SK-N-SH (cell line): ENCODE measurements at regions not wholly inside any gene's neighbourhood (a gene's known extent, or its start where the extent isn't known, plus 50 kb on each side); places are given as distances from the start of the nearest gene placed in this dataset.

ENCODE experiments used
- CTCF ChIA-PET: fragments of 300-600, 350-600 bp; formaldehyde crosslinking; extraction: SDS; loops from one replicate; lab custom pipeline; 2021; lab: Yijun Ruan, JAX
- POLR2A ChIA-PET: fragments of 350-600 bp; sonication (Branson Sonifier 250); formaldehyde crosslinking; extraction: SDS; loops from one replicate; lab custom pipeline; 2020; ENCODE audit warnings: antibody characterized with exemption, inconsistent platforms; lab: Yijun Ruan, JAX
- DNase-seq: peaks from one replicate; pipeline ENCODE4 v3.0.0; 2012
- H2AFZ ChIP-seq: fragments of 200-600 bp; sonication (generic); 2 replicates; pipeline ENCODE4 v1.8.1; 2016; ENCODE audit warnings: antibody characterized with exemption, mild to moderate bottlenecking, low read depth
- H3F3A ChIP-seq: fragments of 200-600 bp; sonication (generic); replicated peaks from 2 replicates; pipeline ENCODE3; 2016; ENCODE audit warnings: antibody characterized with exemption, mild to moderate bottlenecking; ENCODE audit not compliant: insufficient read depth
- H3K27ac ChIP-seq, 2 experiments: fragments of 200-500 bp in 1 of 2; fragments of 200-600 bp in 1 of 2; sonication (Bioruptor generic) in 1 of 2; sonication (generic), shearing (Covaris generic) in 1 of 2; 2 replicates each; pipeline versions ENCODE4 v1.5.1 to v1.6.1; 2014 to 2016; ENCODE audit warnings: low read depth in 2 of 2, inconsistent platforms in 1 of 2, low read length in 1 of 2, mild to moderate bottlenecking in 1 of 2, mixed read lengths in 1 of 2
- H3K27me3 ChIP-seq: fragments of 200-600 bp; sonication (generic), shearing (Covaris generic); 2 replicates; pipeline ENCODE4 v1.6.1; 2016; ENCODE audit warnings: mixed run types; ENCODE audit not compliant: insufficient read depth
- H3K36me3 ChIP-seq, 2 experiments: fragments of 200-500 bp in 1 of 2; fragments of 200-600 bp in 1 of 2; sonication (Bioruptor generic) in 1 of 2; sonication (generic) in 1 of 2; replicated peaks in 1 of 2; 2 replicates each; pipeline versions ENCODE3 to v1.5.1; 2014 to 2016; ENCODE audit warnings: low read length in 1 of 2, mild to moderate bottlenecking in 1 of 2; ENCODE audit not compliant: insufficient read depth in 2 of 2, control insufficient read depth in 1 of 2
- H3K4me1 ChIP-seq, 2 experiments: fragments of 200-500 bp in 1 of 2; fragments of 200-600 bp in 1 of 2; sonication (Bioruptor generic) in 1 of 2; sonication (generic), shearing (Covaris generic) in 1 of 2; 2 replicates each; pipeline versions ENCODE4 v1.5.1 to v1.6.1; 2014 to 2016; ENCODE audit warnings: low read depth in 1 of 2, low read length in 1 of 2, mixed run types in 1 of 2; ENCODE audit not compliant: insufficient read depth in 2 of 2, control insufficient read depth in 1 of 2
- H3K4me2 ChIP-seq: fragments of 200-600 bp; sonication (generic), shearing (Covaris generic); 2 replicates; pipeline ENCODE4 v1.6.1; 2017; ENCODE audit warnings: mixed run types
- H3K4me3 ChIP-seq, 2 experiments: fragments of 200-500 bp in 1 of 2; fragments of 200-600 bp in 1 of 2; sonication (Bioruptor generic) in 1 of 2; sonication (generic), shearing (Covaris generic) in 1 of 2; 2 replicates each; pipeline versions ENCODE4 v1.5.1 to v1.8.1; 2014 to 2016; ENCODE audit warnings: low read depth in 2 of 2, inconsistent platforms in 1 of 2, low read length in 1 of 2, mild to moderate bottlenecking in 1 of 2, mixed read lengths in 1 of 2, moderate library complexity in 1 of 2
- H3K79me2 ChIP-seq: fragments of 200-600 bp; sonication (generic); 2 replicates; pipeline ENCODE4 v1.8.1; 2017; ENCODE audit warnings: mild to moderate bottlenecking; ENCODE audit not compliant: insufficient read depth
- H3K9ac ChIP-seq: fragments of 200-600 bp; sonication (generic); 2 replicates; pipeline ENCODE4 v1.6.1; 2017; ENCODE audit warnings: mixed run types
- H3K9me2 ChIP-seq: fragments of 200-600 bp; sonication (generic); 2 replicates; pipeline ENCODE4 v1.6.1; 2017; ENCODE audit warnings: mixed run types
- H3K9me3 ChIP-seq: fragments of 200-600 bp; sonication (generic); 2 replicates; pipeline ENCODE4 v1.6.1; 2017; ENCODE audit warnings: mixed run types, mild to moderate bottlenecking, moderate library complexity
- H4K20me1 ChIP-seq: fragments of 200-600 bp; sonication (generic); 2 replicates; pipeline ENCODE4 v1.6.1; 2017; ENCODE audit warnings: mild to moderate bottlenecking, mixed run types; ENCODE audit not compliant: insufficient read depth
- FOXM1 ChIP-seq: IDR thresholded peaks from 2 replicates; pipeline ENCODE4 v1.4.0; 2012; ENCODE audit warnings: low read depth, mild to moderate bottlenecking
- GABPA ChIP-seq: IDR thresholded peaks from 2 replicates; pipeline ENCODE4 v1.4.0; 2012; ENCODE audit warnings: low read depth, mild to moderate bottlenecking
- MAX ChIP-seq: IDR thresholded peaks from 2 replicates; pipeline ENCODE4 v1.4.0; 2012; ENCODE audit warnings: low read depth
- MXI1 ChIP-seq: IDR thresholded peaks from 2 replicates; pipeline ENCODE4 v1.6.1; 2012; ENCODE audit warnings: mild to moderate bottlenecking, low read depth, low read length, improper control_type of control experiment
- RAD21 ChIP-seq: IDR thresholded peaks from 2 replicates; pipeline ENCODE4 v1.6.1; 2012; ENCODE audit warnings: mild to moderate bottlenecking, low read length
- REST ChIP-seq: IDR thresholded peaks from 2 replicates; pipeline ENCODE4 v1.6.1; 2012; ENCODE audit warnings: mild to moderate bottlenecking, low read depth, low read length, moderate library complexity
- RXRA ChIP-seq: IDR thresholded peaks from 2 replicates; pipeline ENCODE4 v1.4.0; 2012; ENCODE audit warnings: low read depth, mild to moderate bottlenecking, borderline replicate concordance
- SMC3 ChIP-seq: IDR thresholded peaks from 2 replicates; pipeline ENCODE4 v1.6.1; 2012; ENCODE audit warnings: low read depth, low read length, improper control_type of control experiment
- TAF1 ChIP-seq: IDR thresholded peaks from 2 replicates; pipeline ENCODE4 v1.6.1; 2012; ENCODE audit warnings: low read depth, mild to moderate bottlenecking, low read length, moderate library complexity, borderline replicate concordance
- TCF12 ChIP-seq: IDR thresholded peaks from 2 replicates; pipeline ENCODE4 v1.4.0; 2012
- TEAD4 ChIP-seq: IDR thresholded peaks from 2 replicates; pipeline ENCODE4 v1.4.0; 2012; ENCODE audit warnings: mild to moderate bottlenecking, borderline replicate concordance; ENCODE audit not compliant: insufficient read depth
- WGBS: methylation state at CpG from one replicate; pipeline ENCODE4 v1.1.6; 2017; ENCODE audit warnings: low lambda C conversion rate; 5-methylcytosine and 5-hydroxymethylcytosine counted together
- TF ChIP-seq, protein P1 (sequence below): IDR thresholded peaks from 2 replicates; pipeline ENCODE4 v1.4.0; 2012; ENCODE audit warnings: low read depth, borderline replicate concordance

GRCh38 chr20:40826699-40827098 lies 137.7 kb upstream of the MAFB start:
- H3K79me2 ChIP-seq: no peaks in the 10 kb centered on the region
- TF ChIP-seq RXRA: no peak
- TF ChIP-seq TAF1: no peak
- no peak for TF ChIP-seq REST
- TF ChIP-seq MXI1: no peak
- TF ChIP-seq, all 33 proteins: peak for 0
- Histone ChIP-seq H2AFZ (no peak overlapping the region), H4K20me1 (no peaks in the 10 kb centered on the region), H3F3A (no peaks in the 10 kb centered on the region), H3K9me2 (no peaks in the 10 kb centered on the region), H3K4me3 (no peak overlapping the region), H3K27me3 (no peaks in the 10 kb centered on the region), H3K9me3 (no peaks in the 10 kb centered on the region), H3K4me1 (no peaks in the 10 kb centered on the region), H3K9ac (no peak overlapping the region), H3K27ac (no peak overlapping the region), H3K4me2 (no peak overlapping the region), H3K36me3 (no peaks in the 10 kb centered on the region)
- CTCF ChIA-PET: interaction anchor here (1.0 to 1.3 kb wide), 4 partner anchors 15 to 136 kb away, joined by 3 to 5 read pairs (median 4); no protein-coding TSS in a partner anchor
- POLR2A ChIA-PET: no interaction called here
- no peak for DNase-seq

GRCh38 chr20:40835321-40835720 lies 146.3 kb upstream of the MAFB start:
- H4K20me1 ChIP-seq: no peaks in the 10 kb centered on the region

More at GRCh38 chr20:40835321-40835720, 146.3 kb upstream of the MAFB start:
- no peaks in the 10 kb centered on the region for H3K79me2 ChIP-seq
- no peaks in the 10 kb centered on the region for H3K36me3 ChIP-seq
- no peak overlapping the region for H2AFZ ChIP-seq
- DNase-seq: no peak
- ChIA-PET CTCF (no interaction called here), POLR2A (no interaction called here)
- no peak overlapping the region for H3K9ac ChIP-seq
- no peaks in the 10 kb centered on the region for H3F3A ChIP-seq
- no peaks in the 10 kb centered on the region for H3K9me2 ChIP-seq
- no peak overlapping the region for H3K4me2 ChIP-seq
- no peaks in the 10 kb centered on the region for H3K4me1 ChIP-seq
- TF ChIP-seq TEAD4 (no peak), FOXM1 (no peak), SMC3 (no peak), RAD21 (no peak), TCF12 (no peak), MAX (no peak), GABPA (no peak)
- TF ChIP-seq, protein P1, sequence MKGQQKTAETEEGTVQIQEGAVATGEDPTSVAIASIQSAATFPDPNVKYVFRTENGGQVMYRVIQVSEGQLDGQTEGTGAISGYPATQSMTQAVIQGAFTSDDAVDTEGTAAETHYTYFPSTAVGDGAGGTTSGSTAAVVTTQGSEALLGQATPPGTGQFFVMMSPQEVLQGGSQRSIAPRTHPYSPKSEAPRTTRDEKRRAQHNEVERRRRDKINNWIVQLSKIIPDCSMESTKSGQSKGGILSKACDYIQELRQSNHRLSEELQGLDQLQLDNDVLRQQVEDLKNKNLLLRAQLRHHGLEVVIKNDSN: no peak
- H3K4me3 ChIP-seq: no peak overlapping the region
- no peaks in the 10 kb centered on the region for H3K27me3 ChIP-seq
- no peak overlapping the region for H3K27ac ChIP-seq
- H3K9me3 ChIP-seq: no peaks in the 10 kb centered on the region
- 26% methylated on average over 5 of the region's 5 CpGs for WGBS
